ENCODE measurements at regions not wholly inside any gene's neighbourhood (a gene's known extent, or its start where the extent isn't known, plus 50 kb on each side); places are given as distances from the start of the nearest gene placed in this dataset.

- peaks cover 34% of the 10 kb centered on the region for H3F3A ChIP-seq (ENCODE audit: low read depth)
- Mint-ChIP-seq H3K4me3 (no peak overlapping the region), H3K27me3 (ENCODE audit: insufficient read depth, low read depth) (no peaks in the 10 kb centered on the region), H3K27ac (no peak overlapping the region), H3K36me3 (no peaks in the 10 kb centered on the region), H3K9me3 (no peaks in the 10 kb centered on the region), H3K4me1 (peaks cover 62% of the 10 kb centered on the region)
- no peaks in the 10 kb centered on the region for H3K27me3 ChIP-seq
- H3K4me2 ChIP-seq, result peak overlapping the region; percentile 73
- H4K20me1 ChIP-seq (ENCODE audit: low read depth), result peaks cover 6% of the 10 kb centered on the region
- H2AFZ ChIP-seq (replicated peaks), result no peak overlapping the region
- no peak overlapping the region for H3K4me3 ChIP-seq
- H3K36me3 ChIP-seq, result no peaks in the 10 kb centered on the region
- H3K27ac ChIP-seq, result no peak overlapping the region
- peaks cover 67% of the 10 kb centered on the region for H3K4me1 ChIP-seq
- H3K79me2 ChIP-seq (ENCODE audit: low read depth), result no peaks in the 10 kb centered on the region
- no peaks in the 10 kb centered on the region for H3K9me3 ChIP-seq (ENCODE audit: low read depth)
- peak; percentile 13 for DNase-seq (ENCODE audit: low spot score)
- H3K9ac ChIP-seq, result no peak overlapping the region
- no peak for TF ChIP-seq EZH2phosphoT487 (IDR thresholded peaks at IDR 0.05)
Measured at GRCh38 chr1:56188221-56188620, 391.1 kb downstream of the PLPP3 start.

DNA sequence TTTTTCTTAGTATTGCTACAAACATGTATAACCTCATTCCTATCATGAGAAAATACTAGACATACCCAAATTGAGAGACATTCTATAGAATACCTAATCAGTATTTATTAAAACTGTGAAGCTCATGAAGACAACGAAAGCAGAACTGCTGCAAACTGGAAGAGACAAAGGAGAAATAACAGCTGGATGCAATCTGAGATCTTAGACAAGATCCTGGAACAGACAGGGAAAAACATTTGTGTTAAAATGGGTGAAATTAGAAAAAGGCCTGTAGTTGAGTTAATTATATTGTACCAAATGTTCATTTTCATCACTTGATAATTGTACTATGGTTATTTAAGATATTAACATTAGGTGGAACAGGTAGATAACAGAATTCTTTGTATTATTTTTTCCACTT is 392.0 kb downstream of the PLPP3 start:
- H3K9me3 Mint-ChIP-seq, result no peaks in the 10 kb centered on the region
- Histone ChIP-seq H3K9me3 (ENCODE audit: low read depth) (no peaks in the 10 kb centered on the region), H3K4me2 (no peak overlapping the region), H3K9ac (no peak overlapping the region), H4K20me1 (ENCODE audit: low read depth) (peaks cover 6% of the 10 kb centered on the region), H3K27me3 (no peaks in the 10 kb centered on the region), H3F3A (ENCODE audit: low read depth) (peaks cover 34% of the 10 kb centered on the region), H3K4me3 (no peak overlapping the region), H2AFZ (replicated peaks) (no peak overlapping the region), H3K79me2 (ENCODE audit: low read depth) (no peaks in the 10 kb centered on the region), H3K36me3 (no peaks in the 10 kb centered on the region), H3K27ac (no peak overlapping the region), H3K4me1 (peaks cover 67% of the 10 kb centered on the region)
- no peak for DNase-seq (ENCODE audit: low spot score)
- no peak overlapping the region for H3K27ac Mint-ChIP-seq
- H3K4me1 Mint-ChIP-seq, result peaks cover 62% of the 10 kb centered on the region
- H3K36me3 Mint-ChIP-seq, result no peaks in the 10 kb centered on the region
- no peaks in the 10 kb centered on the region for H3K27me3 Mint-ChIP-seq (ENCODE audit: insufficient read depth, low read depth)
- TF ChIP-seq EZH2phosphoT487 (IDR thresholded peaks at IDR 0.05) (no peak), EZH2 (IDR thresholded peaks at IDR 0.05) (no peak), CTCF (IDR thresholded peaks at IDR 0.05) (no peak)
- no peak overlapping the region for H3K4me3 Mint-ChIP-seq

DNA sequence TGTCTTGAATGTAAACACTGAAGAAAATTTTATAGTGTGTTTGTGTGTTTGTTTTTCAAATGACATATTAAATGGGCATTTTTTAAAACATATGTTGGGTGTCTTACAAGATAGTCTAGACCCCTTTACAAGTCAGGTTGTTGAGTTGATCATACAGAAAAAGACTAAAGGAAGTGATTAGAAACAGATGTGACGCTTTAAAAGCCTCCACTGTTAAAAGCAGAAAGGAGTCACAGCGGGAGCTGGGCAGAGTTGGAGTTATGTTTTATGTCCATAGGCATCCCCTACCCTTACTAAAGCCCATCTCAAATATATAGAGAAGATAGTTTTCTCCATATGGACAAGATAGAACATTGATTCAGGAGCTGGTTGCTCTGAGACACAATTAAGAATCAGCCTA is 393.9 kb downstream of the PLPP3 start:
- peak; percentile 29 for DNase-seq (ENCODE audit: low spot score)
- Mint-ChIP-seq H3K4me1 (peaks cover 49% of the 10 kb centered on the region), H3K9me3 (no peaks in the 10 kb centered on the region), H3K36me3 (no peaks in the 10 kb centered on the region), H3K27ac (peak overlapping the region; percentile 61), H3K27me3 (ENCODE audit: insufficient read depth, low read depth) (no peaks in the 10 kb centered on the region), H3K4me3 (no peak overlapping the region)
- Histone ChIP-seq H3F3A (ENCODE audit: low read depth) (peaks cover 33% of the 10 kb centered on the region), H3K4me3 (no peak overlapping the region), H3K9me3 (ENCODE audit: low read depth) (no peaks in the 10 kb centered on the region), H3K9ac (no peak overlapping the region), H3K4me2 (peak overlapping the region; percentile 50), H3K36me3 (no peaks in the 10 kb centered on the region), H2AFZ (replicated peaks) (no peak overlapping the region), H3K79me2 (ENCODE audit: low read depth) (no peaks in the 10 kb centered on the region), H4K20me1 (ENCODE audit: low read depth) (peaks cover 6% of the 10 kb centered on the region), H3K27me3 (no peaks in the 10 kb centered on the region), H3K27ac (no peak overlapping the region), H3K4me1 (peaks cover 54% of the 10 kb centered on the region)
- no peak for TF ChIP-seq EZH2 (IDR thresholded peaks at IDR 0.05)
- TF ChIP-seq CTCF (IDR thresholded peaks at IDR 0.05), result no peak

DNA sequence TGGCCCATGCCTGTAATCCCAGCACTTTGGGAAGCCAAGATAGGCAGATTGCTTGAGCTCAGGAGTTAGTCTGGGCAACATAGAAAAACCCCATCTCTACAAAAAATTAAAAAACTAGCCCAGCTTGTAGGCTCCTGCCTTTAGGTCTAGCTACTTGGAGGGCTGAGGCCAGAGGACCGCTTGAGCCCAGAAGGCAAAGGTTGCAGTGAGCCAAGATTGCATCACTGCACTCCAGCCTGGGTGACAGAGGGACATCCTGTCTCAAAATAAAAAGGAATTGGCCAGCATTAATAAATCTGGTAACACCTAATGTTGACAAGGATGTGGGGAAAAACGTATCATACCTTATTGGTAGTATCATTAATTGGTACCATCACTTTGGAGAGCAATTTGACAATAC is 396.2 kb downstream of the PLPP3 start:
- Histone ChIP-seq H3K27me3 (no peaks in the 10 kb centered on the region), H3K9ac (no peak overlapping the region), H3K9me3 (ENCODE audit: low read depth) (no peaks in the 10 kb centered on the region), H3K4me1 (peaks cover 36% of the 10 kb centered on the region), H4K20me1 (ENCODE audit: low read depth) (no peaks in the 10 kb centered on the region), H2AFZ (replicated peaks) (no peak overlapping the region), H3K79me2 (ENCODE audit: low read depth) (no peaks in the 10 kb centered on the region), H3K36me3 (no peaks in the 10 kb centered on the region), H3F3A (ENCODE audit: low read depth) (peaks cover 10% of the 10 kb centered on the region), H3K4me2 (no peak overlapping the region), H3K4me3 (no peak overlapping the region), H3K27ac (no peak overlapping the region)
- TF ChIP-seq CTCF (IDR thresholded peaks at IDR 0.05), result no peak
- TF ChIP-seq EZH2phosphoT487 (IDR thresholded peaks at IDR 0.05), result no peak
- no peak for TF ChIP-seq EZH2 (IDR thresholded peaks at IDR 0.05)
- no peak for DNase-seq (ENCODE audit: low spot score)
- H3K27ac Mint-ChIP-seq, result no peak overlapping the region
- peaks cover 3% of the 10 kb centered on the region for H3K27me3 Mint-ChIP-seq (ENCODE audit: insufficient read depth, low read depth)
- H3K4me3 Mint-ChIP-seq, result no peak overlapping the region
- no peaks in the 10 kb centered on the region for H3K36me3 Mint-ChIP-seq
- no peaks in the 10 kb centered on the region for H3K9me3 Mint-ChIP-seq
- peaks cover 27% of the 10 kb centered on the region for H3K4me1 Mint-ChIP-seq

All from neural progenitor cell (in vitro differentiated cells).